Transverse colon (tissue), 4 donors: ENCODE measurements at regions not wholly inside any gene's neighbourhood (a gene's known extent, or its start where the extent isn't known, plus 50 kb on each side); places are given as distances from the start of the nearest gene placed in this dataset.

Experiments
- CTCF ChIP-seq, 5 experiments: fragments of 200-600 bp in 3 of 5; fragments of 450-650 bp in 2 of 5; sonication (generic) in 3 of 5; IDR thresholded peaks; 1 replicate in 2 of 5; 2 replicates in 3 of 5; pipeline ENCODE4 v1.5.1; 2016 to 2017; ENCODE audit warnings: antibody characterized with exemption in 5 of 5, inconsistent platforms in 3 of 5, mild to moderate bottlenecking in 2 of 5, moderate library complexity in 1 of 5
- POLR2AphosphoS5 ChIP-seq, 3 donors: sonication (generic); formaldehyde crosslinking; IDR thresholded peaks; one replicate each; pipeline ENCODE4 v1.6.1; 2016; ENCODE audit warnings: antibody characterized with exemption in 3 of 3

- TF ChIP-seq CTCF (IDR thresholded peaks at IDR 0.05), result no peak
- no peak for TF ChIP-seq POLR2AphosphoS5 (IDR thresholded peaks at IDR 0.05)
These were observed 472.4 kb upstream of the MGMT start for GRCh38 chr10:128994598-128995143.
